Vagina (tissue), 2 donors: ENCODE measurements at regions not wholly inside any gene's neighbourhood (a gene's known extent, or its start where the extent isn't known, plus 50 kb on each side); places are given as distances from the start of the nearest gene placed in this dataset.

Experiments used
- DNase-seq, 2 donors: peaks; one replicate each; pipeline ENCODE4 v3.0.0-alpha.2; 2017; ENCODE audit errors: extremely low spot score in 2 of 2
- H3K27ac ChIP-seq: fragments of 200-600 bp; sonication (generic); one replicate; pipeline ENCODE4 v1.5.1; 2019
- H3K27me3 ChIP-seq: fragments of 200-600 bp; sonication (generic); one replicate; pipeline ENCODE4 v1.5.1; 2019
- H3K36me3 ChIP-seq, 2 donors: fragments of 200-600 bp; sonication (generic); one replicate each; pipeline ENCODE4 v1.5.1; 2017 to 2019
- H3K4me1 ChIP-seq: fragments of 200-600 bp; sonication (generic); one replicate; pipeline ENCODE4 v1.5.1; 2019
- H3K4me3 ChIP-seq, 2 donors: fragments of 200-600 bp; sonication (generic); 1 replicate in 1 of 2; 2 replicates in 1 of 2; pipeline ENCODE4 v1.5.1; 2016 to 2019
- H3K9me3 ChIP-seq: fragments of 200-600 bp; sonication (generic); one replicate; pipeline ENCODE4 v1.5.1; 2019
- POLR2A ChIP-seq, 2 donors: fragments of 450-650 bp; IDR thresholded peaks; one replicate each; pipeline ENCODE4 v1.6.1; 2017; ENCODE audit warnings: antibody characterized with exemption in 2 of 2, mild to moderate bottlenecking in 2 of 2, moderate library complexity in 2 of 2
- POLR2AphosphoS5 ChIP-seq, 2 donors: sonication (generic); formaldehyde crosslinking; IDR thresholded peaks; one replicate each; pipeline ENCODE4 v1.9.0; 2017; ENCODE audit warnings: antibody characterized with exemption in 2 of 2, mild to moderate bottlenecking in 2 of 2, low read depth in 1 of 2; ENCODE audit not compliant: insufficient read depth in 1 of 2
- intact Hi-C: fragments of 100-400 bp; cut with DNase I; formaldehyde crosslinking; loops from one replicate; pipeline ENCODE4 v1.15.1; 2023
- TF ChIP-seq, protein P1 (sequence below), 3 experiments: fragments of 450-650 bp in 2 of 3; fragments of 200-600 bp in 1 of 3; sonication (generic) in 1 of 3; IDR thresholded peaks; one replicate each; pipeline ENCODE4 v1.5.1; 2017 to 2019; ENCODE audit warnings: antibody characterized with exemption in 3 of 3, mild to moderate bottlenecking in 2 of 3, moderate library complexity in 2 of 3

DNA sequence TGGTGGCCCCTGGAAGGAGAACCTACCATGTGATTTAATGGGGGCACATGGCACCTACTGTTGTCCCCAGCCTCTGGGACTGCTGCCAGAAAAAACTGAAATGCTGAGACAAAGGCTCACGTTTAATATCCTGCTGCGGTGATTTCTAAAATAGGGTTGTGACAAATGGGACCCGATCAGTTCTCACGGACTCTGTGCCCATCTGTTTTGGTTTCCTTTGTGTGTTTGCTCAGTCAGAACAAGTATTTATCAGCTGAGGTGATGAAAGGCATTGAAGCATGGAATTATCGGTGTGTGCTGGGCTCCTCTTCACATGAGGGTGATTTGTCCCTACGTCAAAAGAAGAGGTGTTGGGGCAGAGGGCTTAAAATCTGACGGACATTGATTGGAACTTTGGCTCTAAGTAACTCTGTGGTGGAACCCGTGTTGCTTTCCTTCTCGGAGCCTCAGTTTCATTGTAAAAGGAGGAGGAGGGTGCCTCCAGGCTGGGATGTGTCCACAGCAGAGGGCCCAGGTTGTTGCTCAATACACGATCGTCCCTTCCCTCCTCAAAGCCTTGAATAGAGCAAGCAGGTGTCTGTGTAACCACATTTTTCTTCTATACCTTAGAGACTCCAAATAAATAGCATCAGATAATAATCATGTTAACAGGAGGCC lies 283.3 kb upstream of the RGMA start:
- H3K27ac ChIP-seq = no peak overlapping the region
- intact Hi-C loops = no loop called here
- TF ChIP-seq POLR2A (IDR thresholded peaks at IDR 0.05) (no peak), POLR2AphosphoS5 (IDR thresholded peaks at IDR 0.05; ENCODE audit: insufficient read depth in 1 of 2, low read depth in 1 of 2) (no peak)
- TF ChIP-seq, protein P1, sequence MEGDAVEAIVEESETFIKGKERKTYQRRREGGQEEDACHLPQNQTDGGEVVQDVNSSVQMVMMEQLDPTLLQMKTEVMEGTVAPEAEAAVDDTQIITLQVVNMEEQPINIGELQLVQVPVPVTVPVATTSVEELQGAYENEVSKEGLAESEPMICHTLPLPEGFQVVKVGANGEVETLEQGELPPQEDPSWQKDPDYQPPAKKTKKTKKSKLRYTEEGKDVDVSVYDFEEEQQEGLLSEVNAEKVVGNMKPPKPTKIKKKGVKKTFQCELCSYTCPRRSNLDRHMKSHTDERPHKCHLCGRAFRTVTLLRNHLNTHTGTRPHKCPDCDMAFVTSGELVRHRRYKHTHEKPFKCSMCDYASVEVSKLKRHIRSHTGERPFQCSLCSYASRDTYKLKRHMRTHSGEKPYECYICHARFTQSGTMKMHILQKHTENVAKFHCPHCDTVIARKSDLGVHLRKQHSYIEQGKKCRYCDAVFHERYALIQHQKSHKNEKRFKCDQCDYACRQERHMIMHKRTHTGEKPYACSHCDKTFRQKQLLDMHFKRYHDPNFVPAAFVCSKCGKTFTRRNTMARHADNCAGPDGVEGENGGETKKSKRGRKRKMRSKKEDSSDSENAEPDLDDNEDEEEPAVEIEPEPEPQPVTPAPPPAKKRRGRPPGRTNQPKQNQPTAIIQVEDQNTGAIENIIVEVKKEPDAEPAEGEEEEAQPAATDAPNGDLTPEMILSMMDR (IDR thresholded peaks at IDR 0.05) = no peak
- no peaks in the 10 kb centered on the region for H3K36me3 ChIP-seq
- no peak for DNase-seq
- no peaks in the 10 kb centered on the region for H3K4me1 ChIP-seq
- H3K4me3 ChIP-seq = no peak overlapping the region
- H3K27me3 ChIP-seq = no peaks in the 10 kb centered on the region
- H3K9me3 ChIP-seq = no peaks in the 10 kb centered on the region

DNA sequence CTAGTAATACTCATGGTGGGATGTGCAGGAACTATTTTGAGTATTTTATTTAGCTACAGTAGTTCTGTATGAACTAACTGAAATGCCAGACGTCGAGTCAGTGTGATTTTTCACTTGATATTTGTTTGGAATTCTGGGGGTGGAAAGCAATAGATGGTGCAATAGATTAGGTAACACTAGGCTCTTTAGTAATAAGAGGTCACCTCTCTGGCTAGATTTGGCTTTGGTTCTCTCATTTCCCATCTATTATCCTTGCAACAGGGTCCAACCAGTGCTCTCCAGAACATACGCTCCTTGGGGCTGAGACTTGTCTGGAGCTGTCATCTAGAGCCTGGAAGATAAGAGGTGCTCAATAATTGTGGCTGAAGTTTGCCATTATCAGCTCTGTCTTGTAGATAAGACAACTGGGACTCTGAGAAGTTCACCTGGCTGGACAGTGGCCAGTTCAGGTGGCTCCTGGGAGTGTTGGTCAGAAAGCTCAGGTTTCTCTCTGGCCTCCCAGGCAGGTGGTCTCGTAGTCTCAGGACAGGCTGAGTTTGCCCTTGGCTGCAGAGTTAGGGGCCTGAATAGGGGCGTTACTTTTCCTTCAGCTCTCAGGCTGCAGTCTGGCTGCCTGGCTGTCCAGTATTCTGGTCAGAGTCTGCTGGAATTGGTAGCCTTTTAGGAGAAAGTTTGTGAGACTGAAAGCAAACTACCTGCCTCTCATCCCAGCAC lies 277.5 kb upstream of the RGMA start:
- no peak for DNase-seq
- Histone ChIP-seq H3K4me3 (no peak overlapping the region), H3K27me3 (no peaks in the 10 kb centered on the region), H3K36me3 (no peaks in the 10 kb centered on the region), H3K27ac (no peak overlapping the region), H3K4me1 (no peaks in the 10 kb centered on the region), H3K9me3 (no peaks in the 10 kb centered on the region)
- TF ChIP-seq POLR2AphosphoS5 (IDR thresholded peaks at IDR 0.05; ENCODE audit: insufficient read depth in 1 of 2, low read depth in 1 of 2) (no peak), POLR2A (IDR thresholded peaks at IDR 0.05) (no peak)
- TF ChIP-seq, protein P1 (IDR thresholded peaks at IDR 0.05) = no peak
- intact Hi-C loops = no loop called here

DNA sequence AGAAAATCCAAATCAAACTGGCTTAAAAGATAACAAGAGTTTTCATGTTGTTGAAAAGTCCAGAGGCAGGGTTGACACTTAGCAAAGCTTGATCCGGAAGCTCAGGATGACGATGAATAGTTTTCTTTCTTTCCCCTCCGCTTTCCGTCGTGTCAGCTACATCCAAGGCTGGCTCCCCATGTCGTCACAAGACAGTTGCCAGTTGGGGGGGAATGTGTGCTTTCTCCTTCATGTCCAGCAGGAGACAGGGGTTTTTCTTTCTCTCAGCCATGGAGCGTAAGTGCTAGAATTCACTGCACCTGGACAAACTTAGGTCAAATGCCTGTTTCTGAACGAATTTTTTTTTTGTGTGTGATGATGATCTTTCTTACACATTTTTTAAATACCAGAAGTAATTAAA lies 273.8 kb upstream of the RGMA start:
- Histone ChIP-seq H3K27me3 (no peaks in the 10 kb centered on the region), H3K36me3 (no peaks in the 10 kb centered on the region), H3K27ac (no peak overlapping the region), H3K4me1 (no peaks in the 10 kb centered on the region), H3K4me3 (no peak overlapping the region), H3K9me3 (no peaks in the 10 kb centered on the region)
- intact Hi-C loops = no loop called here
- TF ChIP-seq, protein P1 (IDR thresholded peaks at IDR 0.05) = no peak
- TF ChIP-seq POLR2A (IDR thresholded peaks at IDR 0.05) = no peak
- TF ChIP-seq POLR2AphosphoS5 (IDR thresholded peaks at IDR 0.05; ENCODE audit: insufficient read depth in 1 of 2, low read depth in 1 of 2) = no peak
- DNase-seq = no peak

DNA sequence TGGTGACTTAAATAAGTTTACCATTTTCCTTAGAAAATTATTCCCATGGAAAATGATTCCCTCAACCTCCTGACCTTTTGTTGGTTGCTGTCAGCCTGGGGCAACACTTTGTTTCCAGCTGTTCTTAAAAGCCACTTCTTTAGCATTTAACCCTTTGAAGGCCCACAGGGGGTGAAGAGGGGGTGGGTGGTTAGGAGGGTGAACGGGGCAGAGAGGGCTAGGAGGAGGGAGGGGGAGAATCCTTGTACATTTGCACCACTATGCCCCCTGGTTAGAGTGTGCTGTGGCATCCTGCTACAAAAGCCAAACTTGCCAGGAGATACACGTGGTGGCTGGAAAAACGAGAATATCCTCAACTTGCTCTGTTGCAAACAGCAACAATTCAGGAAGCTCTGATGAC lies 273.2 kb upstream of the RGMA start:
- DNase-seq = no peak
- H3K36me3 ChIP-seq = no peaks in the 10 kb centered on the region
- H3K4me1 ChIP-seq = no peaks in the 10 kb centered on the region
- H3K27me3 ChIP-seq = no peaks in the 10 kb centered on the region
- no peak overlapping the region for H3K27ac ChIP-seq
- no peak overlapping the region for H3K4me3 ChIP-seq
- TF ChIP-seq POLR2A (IDR thresholded peaks at IDR 0.05) = no peak
- TF ChIP-seq POLR2AphosphoS5 (IDR thresholded peaks at IDR 0.05; ENCODE audit: insufficient read depth in 1 of 2, low read depth in 1 of 2) = no peak
- TF ChIP-seq, protein P1 (IDR thresholded peaks at IDR 0.05) = no peak
- H3K9me3 ChIP-seq = no peaks in the 10 kb centered on the region
- intact Hi-C loops = no loop called here

DNA sequence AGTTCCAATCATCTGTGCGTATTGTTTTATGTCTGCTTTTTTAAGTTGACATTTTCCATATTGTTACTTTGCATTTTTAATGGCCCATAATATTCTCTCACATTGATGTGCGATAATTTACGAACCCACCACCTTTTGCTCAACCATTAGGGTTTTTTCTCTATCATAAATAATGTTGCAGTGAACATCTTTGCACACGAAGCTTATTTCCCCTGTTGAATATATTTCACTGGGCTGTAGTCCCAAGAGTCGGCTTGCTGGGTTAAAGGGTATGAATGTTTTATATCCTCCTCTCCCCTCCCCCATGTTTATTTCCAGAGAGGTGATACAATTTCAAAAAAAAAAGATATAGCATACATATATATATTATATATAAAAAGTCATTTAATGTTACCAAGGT lies 272.7 kb upstream of the RGMA start:
- H3K27ac ChIP-seq = no peak overlapping the region
- intact Hi-C loops = no loop called here
- DNase-seq = no peak
- no peaks in the 10 kb centered on the region for H3K9me3 ChIP-seq
- TF ChIP-seq, protein P1 (IDR thresholded peaks at IDR 0.05) = no peak
- TF ChIP-seq POLR2AphosphoS5 (IDR thresholded peaks at IDR 0.05; ENCODE audit: insufficient read depth in 1 of 2, low read depth in 1 of 2) (no peak), POLR2A (IDR thresholded peaks at IDR 0.05) (no peak)
- H3K27me3 ChIP-seq = no peaks in the 10 kb centered on the region
- no peaks in the 10 kb centered on the region for H3K36me3 ChIP-seq
- H3K4me1 ChIP-seq = no peaks in the 10 kb centered on the region
- H3K4me3 ChIP-seq = no peak overlapping the region
